ENCODE measurements at regions not wholly inside any gene's neighbourhood (a gene's known extent, or its start where the extent isn't known, plus 50 kb on each side); places are given as distances from the start of the nearest gene placed in this dataset.
"Not testable (repeated sequence)": the region's sequence is repeated elsewhere in the genome, so short reads cannot be mapped to it uniquely, and the experiment has no call there.

GRCh38 chr9:2269778-2270177 is 254.6 kb downstream of the SMARCA2 start:
- no peak for DNase-seq
- no peak overlapping the region for H3K27ac ChIP-seq
- 80 to 87% methylated on average over 3 of the region's 3 CpGs for WGBS, 2 donors
- no peaks in the 10 kb centered on the region for H3K36me3 ChIP-seq
- no peaks in the 10 kb centered on the region for H3K9me3 ChIP-seq
- H3K4me1 ChIP-seq = no peaks in the 10 kb centered on the region
- no peaks in the 10 kb centered on the region for H3K27me3 ChIP-seq
- intact Hi-C loops (cut with DNase I) = no loop called here
- TF ChIP-seq, protein P1, sequence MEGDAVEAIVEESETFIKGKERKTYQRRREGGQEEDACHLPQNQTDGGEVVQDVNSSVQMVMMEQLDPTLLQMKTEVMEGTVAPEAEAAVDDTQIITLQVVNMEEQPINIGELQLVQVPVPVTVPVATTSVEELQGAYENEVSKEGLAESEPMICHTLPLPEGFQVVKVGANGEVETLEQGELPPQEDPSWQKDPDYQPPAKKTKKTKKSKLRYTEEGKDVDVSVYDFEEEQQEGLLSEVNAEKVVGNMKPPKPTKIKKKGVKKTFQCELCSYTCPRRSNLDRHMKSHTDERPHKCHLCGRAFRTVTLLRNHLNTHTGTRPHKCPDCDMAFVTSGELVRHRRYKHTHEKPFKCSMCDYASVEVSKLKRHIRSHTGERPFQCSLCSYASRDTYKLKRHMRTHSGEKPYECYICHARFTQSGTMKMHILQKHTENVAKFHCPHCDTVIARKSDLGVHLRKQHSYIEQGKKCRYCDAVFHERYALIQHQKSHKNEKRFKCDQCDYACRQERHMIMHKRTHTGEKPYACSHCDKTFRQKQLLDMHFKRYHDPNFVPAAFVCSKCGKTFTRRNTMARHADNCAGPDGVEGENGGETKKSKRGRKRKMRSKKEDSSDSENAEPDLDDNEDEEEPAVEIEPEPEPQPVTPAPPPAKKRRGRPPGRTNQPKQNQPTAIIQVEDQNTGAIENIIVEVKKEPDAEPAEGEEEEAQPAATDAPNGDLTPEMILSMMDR (IDR thresholded peaks at IDR 0.05) = no peak
- TF ChIP-seq POLR2A (IDR thresholded peaks at IDR 0.05) = no peak
- H3K4me3 ChIP-seq (replicated peaks in 1 of 3) = no peak overlapping the region

DNA sequence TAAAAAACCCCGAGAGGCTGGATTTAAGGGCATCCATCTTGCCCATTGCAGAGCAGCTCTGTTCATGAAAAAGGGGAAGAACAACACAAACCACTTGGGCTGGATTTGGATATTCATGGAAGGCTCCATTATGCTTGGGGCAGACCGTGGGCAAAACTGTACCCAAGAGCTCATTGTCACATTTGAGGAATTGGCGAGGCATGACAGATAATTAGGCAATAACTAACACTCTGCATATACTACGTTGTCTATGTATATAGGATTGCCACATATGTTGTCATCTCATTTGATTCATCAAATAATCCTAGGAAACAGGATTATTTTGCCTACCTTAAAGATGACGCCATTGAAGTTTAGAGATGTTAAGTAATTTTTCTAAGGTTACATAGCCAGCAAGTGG is 255.4 kb downstream of the SMARCA2 start:
- no peaks in the 10 kb centered on the region for H3K27me3 ChIP-seq
- H3K36me3 ChIP-seq = no peaks in the 10 kb centered on the region
- H3K9me3 ChIP-seq = no peaks in the 10 kb centered on the region
- no peak for DNase-seq
- 94 to 95% methylated on average over 5 of the region's 5 CpGs for WGBS, 2 donors
- no peak overlapping the region for H3K27ac ChIP-seq
- H3K4me3 ChIP-seq (replicated peaks in 1 of 3) = no peak overlapping the region
- TF ChIP-seq, protein P1 (IDR thresholded peaks at IDR 0.05) = no peak
- no peak for TF ChIP-seq POLR2A (IDR thresholded peaks at IDR 0.05)
- H3K4me1 ChIP-seq = no peaks in the 10 kb centered on the region
- intact Hi-C loops (cut with DNase I) = no loop called here

- peak; percentile 14 to 29 for DNase-seq
- no peak for TF ChIP-seq POLR2A (IDR thresholded peaks at IDR 0.05)
- TF ChIP-seq, protein P1 (IDR thresholded peaks at IDR 0.05) = no peak
Observed at GRCh38 chr9:2271426-2271825, 256.3 kb downstream of the SMARCA2 start.

GRCh38 chr9:2274762-2275161 is 259.6 kb downstream of the SMARCA2 start:
- 72 to 95% methylated on average over 4 of the region's 4 CpGs for WGBS, 2 donors
- no peaks in the 10 kb centered on the region for H3K9me3 ChIP-seq

More at GRCh38 chr9:2271426-2271825, 256.3 kb downstream of the SMARCA2 start:
- Histone ChIP-seq H3K4me1 (no peaks in the 10 kb centered on the region), H3K36me3 (no peaks in the 10 kb centered on the region), H3K27me3 (no peaks in the 10 kb centered on the region), H3K4me3 (replicated peaks in 1 of 3) (no peak overlapping the region), H3K27ac (no peak overlapping the region), H3K9me3 (no peaks in the 10 kb centered on the region)
- 42 to 55% methylated on average over 4 of the region's 4 CpGs for WGBS, 2 donors
- intact Hi-C loops (cut with DNase I) = no loop called here

DNA sequence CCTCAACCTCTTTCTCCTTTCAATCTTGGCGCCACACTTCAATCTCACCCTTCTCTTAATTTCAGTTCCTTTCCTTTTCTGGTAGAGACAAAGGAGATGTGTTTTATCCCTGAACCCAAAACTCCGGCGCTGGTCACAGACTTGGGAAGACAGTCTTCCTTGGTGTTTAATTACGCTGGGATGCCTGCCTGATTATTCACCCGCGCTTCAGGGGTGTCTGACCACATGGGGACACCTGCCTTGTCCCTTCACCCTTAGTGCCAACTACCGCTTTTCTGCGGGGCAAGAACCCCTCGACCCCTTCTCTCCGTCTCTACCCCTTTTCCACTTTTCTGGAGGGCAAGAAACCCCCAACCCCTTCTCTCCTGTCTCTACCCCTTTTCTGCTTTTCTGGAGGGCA is 261.1 kb downstream of the SMARCA2 start:
- Histone ChIP-seq H3K4me1 (no peaks in the 10 kb centered on the region), H3K27ac (no peak overlapping the region), H3K4me3 (replicated peaks in 1 of 3) (no peak overlapping the region), H3K9me3 (no peaks in the 10 kb centered on the region), H3K27me3 (no peaks in the 10 kb centered on the region), H3K36me3 (no peaks in the 10 kb centered on the region)
- no peak for DNase-seq
- WGBS, 2 donors = 96 to 98% methylated on average over 10 of the region's 10 CpGs
- TF ChIP-seq, protein P1 (IDR thresholded peaks at IDR 0.05) = no peak
- TF ChIP-seq POLR2A (IDR thresholded peaks at IDR 0.05) = no peak
- intact Hi-C loops (cut with DNase I) = no loop called here

More at GRCh38 chr9:2274762-2275161, 259.6 kb downstream of the SMARCA2 start:
- Histone ChIP-seq H3K27me3 (no peaks in the 10 kb centered on the region), H3K4me1 (no peaks in the 10 kb centered on the region), H3K36me3 (no peaks in the 10 kb centered on the region), H3K27ac (no peak overlapping the region), H3K4me3 (replicated peaks in 1 of 3) (no peak overlapping the region)
- intact Hi-C loops (cut with DNase I) = no loop called here
- no peak for DNase-seq
- no peak for TF ChIP-seq POLR2A (IDR thresholded peaks at IDR 0.05)
- TF ChIP-seq, protein P1 (IDR thresholded peaks at IDR 0.05) = no peak

DNA sequence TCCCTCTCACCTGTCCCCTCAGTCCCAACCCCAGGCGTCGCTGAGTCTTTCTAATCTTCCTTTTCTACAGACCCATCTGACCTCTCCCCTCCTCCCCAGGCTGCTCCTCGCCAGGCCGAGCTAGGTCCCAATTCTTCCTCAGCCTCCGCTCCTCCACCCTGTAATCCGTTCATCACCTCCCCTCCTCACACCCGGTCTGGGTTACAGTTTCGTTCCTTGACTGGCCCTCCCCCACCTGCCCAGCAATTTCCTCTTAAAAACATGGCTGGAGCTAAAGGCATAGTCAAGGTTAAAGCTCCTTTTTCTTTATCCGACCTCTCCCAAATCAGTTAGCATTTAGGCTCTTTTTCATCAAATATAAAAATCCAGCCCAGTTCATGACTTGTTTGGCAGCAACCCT is 262.0 kb downstream of the SMARCA2 start:
- H3K9me3 ChIP-seq; DNase-seq; intact Hi-C loops (cut with DNase I); H3K4me1 ChIP-seq; H3K27me3 ChIP-seq; H3K4me3 ChIP-seq (replicated peaks in 1 of 3); H3K36me3 ChIP-seq; H3K27ac ChIP-seq: not testable (repeated sequence)
- WGBS, 2 donors = 79 to 91% methylated on average over 8 to 9 of the region's 9 CpGs

GRCh38 chr9:2277644-2278043 is 262.5 kb downstream of the SMARCA2 start:
- H3K36me3 ChIP-seq; DNase-seq; H3K4me3 ChIP-seq (replicated peaks in 1 of 3); intact Hi-C loops (cut with DNase I); H3K9me3 ChIP-seq; H3K4me1 ChIP-seq; H3K27me3 ChIP-seq; H3K27ac ChIP-seq: not testable (repeated sequence)
- 95 to 97% methylated on average over 10 to 12 of the region's 12 CpGs for WGBS, 2 donors

- intact Hi-C loops (cut with DNase I); H3K9me3 ChIP-seq; H3K27ac ChIP-seq; DNase-seq; H3K36me3 ChIP-seq; H3K27me3 ChIP-seq; H3K4me1 ChIP-seq; H3K4me3 ChIP-seq (replicated peaks in 1 of 3): not testable (repeated sequence)
- WGBS, 2 donors = 92 to 93% methylated on average over 8 of the region's 8 CpGs
Observed at GRCh38 chr9:2279138-2279537, 264.0 kb downstream of the SMARCA2 start.
